Cardiac fibroblast (primary cell): ENCODE measurements at regions not wholly inside any gene's neighbourhood (a gene's known extent, or its start where the extent isn't known, plus 50 kb on each side); places are given as distances from the start of the nearest gene placed in this dataset.

Source experiments
- DNase-seq, 2 donors: peaks; one replicate each; pipeline versions ENCODE4 v3.0.0 to v3.0.0-alpha.2; 2010; ENCODE audit warnings: low read depth in 2 of 2
- H3K4me3 ChIP-seq, 2 donors: replicated peaks in 1 of 2; 1 replicate in 1 of 2; 2 replicates in 1 of 2; pipeline ENCODE4 v1.5.1; 2011; ENCODE audit warnings: low read depth in 2 of 2, low read length in 2 of 2, mild to moderate bottlenecking in 2 of 2, moderate library complexity in 1 of 2
- CTCF ChIP-seq: IDR thresholded peaks from one replicate; pipeline ENCODE4 v1.5.1; 2011; ENCODE audit warnings: low read depth, mild to moderate bottlenecking, low read length, inconsistent platforms

- H3K4me3 ChIP-seq: no peak overlapping the region
- no peak for TF ChIP-seq CTCF
- no peak for DNase-seq
These were observed 97.1 kb upstream of the IL12B start for GRCh38 chr5:159427180-159428012.

GRCh38 chr5:159430361-159431012 is 100.2 kb upstream of the IL12B start:
- no peak for TF ChIP-seq CTCF
- H3K4me3 ChIP-seq: no peak overlapping the region
- DNase-seq: no peak

DNA sequence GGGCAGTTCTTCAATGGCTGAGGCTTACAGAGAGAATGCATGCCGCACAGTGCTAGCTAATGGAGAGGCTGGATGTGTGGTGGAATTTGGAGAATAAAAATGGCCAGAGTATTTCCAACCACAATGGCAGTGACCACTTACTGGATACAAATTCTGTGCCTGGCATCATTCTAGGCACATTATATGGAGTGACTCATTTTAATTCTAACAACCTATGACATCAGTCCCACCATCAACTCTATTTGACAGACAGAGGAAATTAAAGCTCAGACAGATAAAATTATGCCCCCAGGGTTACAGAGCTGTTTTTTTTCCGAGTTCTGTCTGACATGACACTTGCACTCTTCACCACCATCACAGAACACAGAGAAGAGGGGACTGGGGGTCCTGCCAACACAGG is 105.6 kb upstream of the IL12B start:
- no peak for DNase-seq
- TF ChIP-seq CTCF: no peak
- no peak overlapping the region for H3K4me3 ChIP-seq

DNA sequence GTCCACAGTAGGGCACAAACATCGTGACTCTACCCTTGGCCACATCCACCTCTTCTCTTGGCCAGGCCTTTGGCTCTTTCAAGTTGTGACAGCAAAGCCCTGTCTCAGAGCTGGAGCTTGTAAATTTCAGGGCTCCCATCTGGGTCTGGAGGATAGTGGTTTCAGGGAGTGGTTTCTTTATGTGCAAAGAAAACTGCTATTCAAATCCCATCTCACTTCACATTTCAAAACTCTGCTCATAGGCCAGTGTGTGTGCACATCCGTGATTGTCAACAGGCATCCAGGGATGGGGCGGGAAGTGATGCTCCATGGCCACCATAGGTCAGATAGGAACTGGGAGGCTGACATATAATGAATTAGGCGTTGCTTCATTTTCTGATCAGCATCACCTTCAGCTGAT is 107.8 kb upstream of the IL12B start:
- no peak for TF ChIP-seq CTCF
- H3K4me3 ChIP-seq: no peak overlapping the region
- no peak for DNase-seq

GRCh38 chr5:159439002-159439401 is 108.7 kb upstream of the IL12B start:
- H3K4me3 ChIP-seq: no peak overlapping the region
- no peak for DNase-seq
- no peak for TF ChIP-seq CTCF

DNA sequence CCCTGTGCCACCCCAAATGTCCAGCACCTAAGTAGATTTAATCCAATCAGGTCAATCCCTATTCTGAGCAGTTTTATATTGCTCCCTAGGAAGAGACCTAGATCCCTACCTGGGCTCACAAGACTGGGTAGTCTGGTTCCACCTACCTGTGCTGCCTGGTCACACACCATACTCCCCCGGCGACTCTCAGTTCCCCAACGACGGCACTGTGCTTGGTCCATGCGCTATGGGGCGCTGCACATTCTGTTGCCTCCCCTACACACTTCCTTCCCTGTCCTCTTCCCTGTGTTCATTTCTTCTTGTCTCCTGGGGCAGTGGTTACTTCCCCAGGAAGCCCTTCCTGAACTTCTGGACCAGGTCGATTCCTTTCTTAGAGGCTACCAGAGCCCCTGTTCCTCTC is 109.9 kb upstream of the IL12B start:
- no peak for TF ChIP-seq CTCF
- no peak overlapping the region for H3K4me3 ChIP-seq

More for the DNA sequence above, 109.9 kb upstream of the IL12B start:
- DNase-seq: no peak
